HepG2 (cell line): ENCODE measurements at regions not wholly inside any gene's neighbourhood (a gene's known extent, or its start where the extent isn't known, plus 50 kb on each side); places are given as distances from the start of the nearest gene placed in this dataset.

Source experiments
- ATAC-seq: fragments of 200-7000 bp; cut with Tn5 transposase; 3 replicates; pipeline ENCODE4 v1.9.1; 2020; ENCODE audit warnings: mild to moderate bottlenecking, moderate library complexity
- BruUV-seq: library from RNA; stranded (reverse); fragments of 400-500 nt; replicated peaks from 2 replicates; lab custom pipeline; 2021; lab: Mats Ljungman, UMichigan
- CTCF ChIA-PET: fragments of 300-600 bp; formaldehyde crosslinking; extraction: SDS; loops from one replicate; lab custom pipeline; 2021; ENCODE audit warnings: low total read pairs, inconsistent platforms, low intra/inter-chr PET ratio; lab: Yijun Ruan, JAX
- POLR2A ChIA-PET: fragments of 350-600 bp; sonication (Branson Sonifier 250); formaldehyde crosslinking; loops from one replicate; lab custom pipeline; 2020; ENCODE audit warnings: antibody characterized with exemption, inconsistent platforms; lab: Yijun Ruan, JAX
- DNase-seq: peaks from one replicate; pipeline ENCODE4 v3.0.0-alpha.2; 2015; ENCODE audit warnings: low spot score
- FAIRE-seq: peaks from 3 replicates; lab custom pipeline; 2011; peaks lifted over from hg19 to GRCh38; lab: Jason Lieb, UNC
- H2AFZ ChIP-seq: one replicate; pipeline ENCODE4 v1.6.1; 2011; ENCODE audit warnings: low read length, inconsistent platforms
- H3K27ac ChIP-seq: fragments of 300-600 bp; 3 replicates; pipeline ENCODE4 v1.8.0; 2011; ENCODE audit warnings: mixed run types, mild to moderate bottlenecking, mixed read lengths, low read length, inconsistent platforms; ENCODE audit not compliant: insufficient read depth; ENCODE audit errors: extremely low read length
- H3K27me3 ChIP-seq, 2 experiments: fragments of 200-600 bp in 1 of 2; 2 replicates in 1 of 2; 3 replicates in 1 of 2; pipeline versions ENCODE4 v1.6.0 to v1.8.0; 2011; ENCODE audit warnings: low read length in 2 of 2, mild to moderate bottlenecking in 2 of 2, moderate library complexity in 2 of 2, inconsistent platforms in 1 of 2; ENCODE audit not compliant: insufficient read depth in 2 of 2, control insufficient read depth in 1 of 2
- H3K36me3 ChIP-seq, 2 experiments: fragments of 200-600 bp in 1 of 2; replicated peaks in 1 of 2; 2 replicates in 1 of 2; 3 replicates in 1 of 2; pipeline versions ENCODE4 v1.5.1 to v1.8.0; 2011; ENCODE audit warnings: low read length in 2 of 2, inconsistent platforms in 1 of 2; ENCODE audit not compliant: insufficient read depth in 2 of 2, control insufficient read depth in 1 of 2
- H3K4me1 ChIP-seq: 2 replicates; pipeline ENCODE4 v1.5.1; 2012; ENCODE audit warnings: low read length, inconsistent platforms; ENCODE audit not compliant: insufficient read depth
- H3K4me2 ChIP-seq: 2 replicates; pipeline ENCODE4 v1.6.0; 2011; ENCODE audit warnings: low read depth, low read length, inconsistent platforms
- H3K4me3 ChIP-seq, 3 experiments: fragments of 200-600 bp in 1 of 3; sonication (generic), shearing (Covaris generic) in 1 of 3; replicated peaks in 1 of 3; 2 replicates each; pipeline ENCODE4 v1.5.1; 2011 to 2016; ENCODE audit warnings: low read length in 3 of 3, inconsistent platforms in 2 of 3, low read depth in 2 of 3, mild to moderate bottlenecking in 2 of 3, control low read depth in 1 of 3, mixed read lengths in 1 of 3; ENCODE audit not compliant: insufficient read depth in 1 of 3
- H3K79me2 ChIP-seq: one replicate; pipeline ENCODE4 v1.6.1; 2011; ENCODE audit warnings: low read length, inconsistent platforms; ENCODE audit not compliant: insufficient read depth
- H3K9ac ChIP-seq: 2 replicates; pipeline ENCODE4 v1.6.0; 2011; ENCODE audit warnings: mild to moderate bottlenecking, low read depth, low read length, inconsistent platforms; ENCODE audit not compliant: insufficient read depth
- H3K9me3 ChIP-seq: 2 replicates; pipeline ENCODE4 v1.5.1; 2012; ENCODE audit warnings: mild to moderate bottlenecking, low read length
- H4K20me1 ChIP-seq: 2 replicates; pipeline ENCODE4 v1.6.0; 2011; ENCODE audit warnings: inconsistent platforms, mild to moderate bottlenecking, low read length, moderate library complexity; ENCODE audit not compliant: insufficient read depth
- DDIT3 ChIP-seq: sonication (generic); formaldehyde crosslinking; IDR thresholded peaks from 2 replicates; pipeline ENCODE4 v1.4.0; 2020; ENCODE audit warnings: mild to moderate bottlenecking, missing genetic modification reagents
- GRHL1 ChIP-seq: sonication (generic); formaldehyde crosslinking; conservative IDR thresholded peaks from 2 replicates; pipeline ENCODE4 v1.8.0; 2022; ENCODE audit warnings: missing genetic modification reagents
- KIAA2018 ChIP-seq: sonication (generic); formaldehyde crosslinking; IDR thresholded peaks from 2 replicates; pipeline ENCODE4 v1.5.0; 2020; ENCODE audit warnings: mild to moderate bottlenecking, missing genetic modification reagents, borderline replicate concordance
- TCF7 ChIP-seq: sonication (generic); IDR thresholded peaks from 2 replicates; pipeline ENCODE4 v1.6.1; 2016; ENCODE audit warnings: antibody characterized with exemption, low read depth
- WGBS: methylation state at CpG from one replicate; pipeline ENCODE4 v1.1.6; 2017; ENCODE audit warnings: low lambda C conversion rate; 5-methylcytosine and 5-hydroxymethylcytosine counted together
- in situ Hi-C: cut with HindIII; loops from 2 replicates; pipeline ENCODE4 v1.10.0; 2017; ENCODE audit warnings: low pct_unique_long_range_greater_than_20kb; ENCODE audit not compliant: extremely low pct_ligation_motif_present
- intact Hi-C: fragments of 100-400 bp; cut with micrococcal nuclease; formaldehyde crosslinking; loops from one replicate; pipeline ENCODE4 v1.10.0; 2022; ENCODE audit not compliant: unreplicated experiment

DNA sequence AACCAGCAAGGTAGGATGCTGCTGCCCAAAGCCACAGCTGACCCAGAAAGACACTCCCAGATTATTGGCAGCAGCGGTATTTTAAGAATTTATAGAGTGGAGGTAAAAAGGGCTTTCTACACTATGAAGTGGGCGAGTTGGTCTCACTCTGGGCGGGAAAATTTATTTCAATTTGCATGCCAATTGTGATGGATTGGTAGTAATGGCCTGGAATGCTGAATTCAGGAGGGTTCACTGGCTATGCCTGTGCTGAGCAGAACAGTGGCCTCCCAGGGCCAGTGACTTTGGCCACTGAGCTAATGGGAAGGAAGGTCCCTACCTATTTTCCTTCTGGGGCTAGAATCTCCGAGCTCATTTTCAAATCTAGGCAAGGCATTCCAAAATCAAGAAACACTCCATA lies 243.5 kb downstream of the TSHZ3 start:
- ATAC-seq, result no peak
- TF ChIP-seq TCF7, result no peak
- TF ChIP-seq GRHL1, result no peak
- TF ChIP-seq KIAA2018, result no peak
- no peak for TF ChIP-seq DDIT3
- H3K4me2 ChIP-seq, result no peak overlapping the region

More for the DNA sequence above, 243.5 kb downstream of the TSHZ3 start:
- in situ Hi-C loops (no loop called here), intact Hi-C loops (no loop called here)
- Histone ChIP-seq H3K36me3 (no peaks in the 10 kb centered on the region), H3K4me3 (no peak overlapping the region), H3K9me3 (peaks cover 45% of the 10 kb centered on the region), H3K4me1 (no peaks in the 10 kb centered on the region), H3K27ac (no peak overlapping the region), H2AFZ (no peak overlapping the region), H3K9ac (no peak overlapping the region), H4K20me1 (no peaks in the 10 kb centered on the region), H3K79me2 (no peaks in the 10 kb centered on the region), H3K27me3 (no peaks in the 10 kb centered on the region; a peak in 1 of 5 replicates)
- DNase-seq (no peak), FAIRE-seq (no peak)
- ChIA-PET CTCF (no interaction called here), POLR2A (no interaction called here)
- WGBS, result 3% methylated on average over 4 of the region's 4 CpGs
- BruUV-seq, result no TSS peak
